Trophoblast cell (in vitro differentiated cells and primary cell): ENCODE measurements at regions not wholly inside any gene's neighbourhood (a gene's known extent, or its start where the extent isn't known, plus 50 kb on each side); places are given as distances from the start of the nearest gene placed in this dataset.
A peak's percentile ranks its signal among the peaks of the same experiment; 100 is the strongest.

Experiments used
- DNase-seq, 2 donors: peaks; one replicate each; pipeline ENCODE4 v3.0.0-alpha.2; 2016
- H2AFZ ChIP-seq: 2 replicates; pipeline ENCODE4 v1.6.1; 2013; ENCODE audit warnings: low read length, moderate library complexity, mild to moderate bottlenecking; ENCODE audit not compliant: insufficient read depth, poor library complexity
- H2AK5ac ChIP-seq: 2 replicates; pipeline ENCODE4 v1.6.1; 2013; ENCODE audit warnings: mild to moderate bottlenecking, low read length
- H2BK120ac ChIP-seq: 2 replicates; pipeline ENCODE4 v1.6.1; 2013; ENCODE audit warnings: low read length, mild to moderate bottlenecking, moderate library complexity; ENCODE audit not compliant: insufficient read depth, poor library complexity
- H2BK12ac ChIP-seq: 2 replicates; pipeline ENCODE4 v1.6.1; 2013; ENCODE audit warnings: mild to moderate bottlenecking, low read length, moderate library complexity
- H2BK5ac ChIP-seq: 2 replicates; pipeline ENCODE4 v1.6.1; 2013; ENCODE audit warnings: low read length, low read depth, moderate library complexity, mild to moderate bottlenecking; ENCODE audit not compliant: poor library complexity
- H3K14ac ChIP-seq: 2 replicates; pipeline ENCODE4 v1.6.1; 2013; ENCODE audit warnings: mild to moderate bottlenecking, low read length
- H3K18ac ChIP-seq: 2 replicates; pipeline ENCODE4 v1.6.1; 2013; ENCODE audit warnings: mild to moderate bottlenecking, low read length
- H3K23ac ChIP-seq: 2 replicates; pipeline ENCODE4 v1.6.1; 2013; ENCODE audit warnings: low read length
- H3K27ac ChIP-seq: 2 replicates; pipeline ENCODE4 v1.5.1; 2013; ENCODE audit warnings: low read depth, mild to moderate bottlenecking, inconsistent platforms, low read length, moderate library complexity
- H3K27me3 ChIP-seq: 2 replicates; pipeline ENCODE4 v1.6.1; 2013; ENCODE audit warnings: inconsistent platforms, mild to moderate bottlenecking, low read length, moderate library complexity; ENCODE audit not compliant: insufficient read depth
- H3K36me3 ChIP-seq, 2 experiments: 1 replicate in 1 of 2; 2 replicates in 1 of 2; pipeline ENCODE4 v1.6.1; 2013; ENCODE audit warnings: low read length in 2 of 2, mild to moderate bottlenecking in 2 of 2, moderate library complexity in 1 of 2; ENCODE audit not compliant: insufficient read depth in 2 of 2, control insufficient read depth in 1 of 2
- H3K4ac ChIP-seq: 2 replicates; pipeline ENCODE4 v1.6.1; 2013; ENCODE audit warnings: low read depth, mild to moderate bottlenecking, low read length, moderate library complexity
- H3K4me1 ChIP-seq, 2 experiments: 1 replicate in 1 of 2; 2 replicates in 1 of 2; pipeline ENCODE4 v1.6.1; 2013; ENCODE audit warnings: low read length in 2 of 2, mild to moderate bottlenecking in 2 of 2, moderate library complexity in 1 of 2; ENCODE audit not compliant: insufficient read depth in 2 of 2, control insufficient read depth in 1 of 2
- H3K4me2 ChIP-seq: 2 replicates; pipeline ENCODE4 v1.6.1; 2013; ENCODE audit warnings: inconsistent platforms, mild to moderate bottlenecking, low read length, moderate library complexity
- H3K4me3 ChIP-seq: 2 replicates; pipeline ENCODE4 v1.5.1; 2013; ENCODE audit warnings: mild to moderate bottlenecking, low read depth, low read length, inconsistent platforms
- H3K79me1 ChIP-seq: one replicate; pipeline ENCODE4 v1.6.1; 2013; ENCODE audit warnings: low read length
- H3K79me2 ChIP-seq: 2 replicates; pipeline ENCODE4 v1.6.1; 2013; ENCODE audit warnings: low read length, mild to moderate bottlenecking; ENCODE audit not compliant: control insufficient read depth, insufficient read depth, poor library complexity
- H3K9ac ChIP-seq: 2 replicates; pipeline ENCODE4 v1.6.1; 2013; ENCODE audit warnings: mild to moderate bottlenecking, low read length
- H3K9me3 ChIP-seq: 2 replicates; pipeline ENCODE4 v1.6.1; 2013; ENCODE audit warnings: low read depth, mild to moderate bottlenecking, control low read depth, inconsistent platforms, low read length; ENCODE audit not compliant: insufficient read depth
- H4K12ac ChIP-seq: 2 replicates; pipeline ENCODE4 v1.6.1; 2013; ENCODE audit warnings: low read depth, mild to moderate bottlenecking, low read length, moderate library complexity
- H4K8ac ChIP-seq: 2 replicates; pipeline ENCODE4 v1.6.1; 2013; ENCODE audit warnings: low read depth, mild to moderate bottlenecking, low read length, moderate library complexity
- H4K91ac ChIP-seq: one replicate; pipeline ENCODE4 v1.6.1; 2013; ENCODE audit warnings: low read depth, mild to moderate bottlenecking, low read length, moderate library complexity
- WGBS: extraction: QIAGEN DNeasy Blood & Tissue Kit; methylation state at CpG from one replicate; pipeline ENCODE4 v1.1.7; 2013; ENCODE audit warnings: missing lambda C conversion rate; ENCODE audit not compliant: insufficient read length, insufficient coverage; ENCODE audit errors: extremely low coverage; 5-methylcytosine and 5-hydroxymethylcytosine counted together

GRCh38 chr7:41237956-41238355, 464.9 kb downstream of the INHBA start:
- H3K9me3 ChIP-seq, result no peaks in the 10 kb centered on the region
- no peak overlapping the region for H2AFZ ChIP-seq
- no peak overlapping the region for H4K8ac ChIP-seq
- no peaks in the 10 kb centered on the region for H3K79me2 ChIP-seq
- no peak overlapping the region for H3K4me3 ChIP-seq
- no peak overlapping the region for H4K91ac ChIP-seq
- H3K36me3 ChIP-seq, result no peaks in the 10 kb centered on the region
- no peak overlapping the region for H4K12ac ChIP-seq
- H3K9ac ChIP-seq, result no peak overlapping the region
- no peak overlapping the region for H3K18ac ChIP-seq
- H3K23ac ChIP-seq, result no peak overlapping the region
- no peak overlapping the region for H3K4me2 ChIP-seq
- H3K14ac ChIP-seq, result no peak overlapping the region
- no CpG with 5 or more reads among the region's 4 CpGs for WGBS
- DNase-seq, result no peak
- no peak overlapping the region for H3K27ac ChIP-seq
- H3K79me1 ChIP-seq, result peaks cover 7% of the 10 kb centered on the region
- no peak overlapping the region for H2BK5ac ChIP-seq
- peaks cover 7 to 8% of the 10 kb centered on the region in 2 experiments for H3K4me1 ChIP-seq
- H3K27me3 ChIP-seq, result no peaks in the 10 kb centered on the region
- H3K4ac ChIP-seq, result no peak overlapping the region
- H2BK12ac ChIP-seq, result peak overlapping the region; percentile 82
- H2BK120ac ChIP-seq, result no peak overlapping the region
- H2AK5ac ChIP-seq, result no peak overlapping the region

GRCh38 chr7:41232086-41232485, 470.8 kb downstream of the INHBA start:
- WGBS, result no CpG with 5 or more reads among the region's 2 CpGs
- no peaks in the 10 kb centered on the region for H3K27me3 ChIP-seq

DNA sequence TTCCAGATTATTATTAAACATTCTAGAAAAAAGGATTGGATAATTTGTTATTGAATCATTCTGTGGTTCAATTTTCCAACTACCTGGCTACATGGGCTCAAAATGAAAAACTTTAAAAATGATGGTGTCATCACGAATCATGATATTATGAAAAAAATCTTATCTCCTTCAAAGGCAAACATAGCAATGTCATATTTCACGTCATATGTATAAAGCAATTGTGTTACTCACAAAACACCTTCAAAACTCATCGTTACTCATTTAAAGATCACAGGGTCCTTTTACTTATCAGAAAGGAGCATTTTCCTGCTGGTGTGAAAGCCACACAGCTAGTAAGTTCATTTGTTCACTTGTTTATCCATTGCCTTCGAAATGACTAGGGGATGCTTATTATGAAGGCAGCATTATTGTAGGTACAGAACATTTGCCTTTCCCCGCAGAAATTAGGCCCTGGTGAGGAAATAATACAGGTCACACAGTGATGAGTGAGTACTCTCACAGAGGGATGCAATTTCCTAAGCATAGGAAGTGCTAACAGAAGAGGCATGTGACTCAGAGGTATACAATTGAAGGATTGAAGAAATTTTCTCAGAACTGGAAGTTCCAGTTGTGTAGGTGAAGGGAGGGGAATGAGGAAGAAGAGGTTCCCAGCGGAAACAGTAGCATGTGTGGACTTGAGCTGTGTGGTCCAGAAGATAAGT, 478.7 kb downstream of the INHBA start:
- H3K23ac ChIP-seq, result no peak overlapping the region
- no peak overlapping the region for H4K12ac ChIP-seq
- H3K9ac ChIP-seq, result no peak overlapping the region
- no peaks in the 10 kb centered on the region for H3K79me2 ChIP-seq
- no peak overlapping the region for H3K18ac ChIP-seq
- no CpG with 5 or more reads among the region's 6 CpGs for WGBS
- peak; percentile 71 to 97 for DNase-seq
- H3K4ac ChIP-seq, result no peak overlapping the region
- no peak overlapping the region for H2BK12ac ChIP-seq
- peak overlapping the region; percentile 36 for H3K4me2 ChIP-seq
- no peaks in the 10 kb centered on the region for H3K9me3 ChIP-seq
- no peaks in the 10 kb centered on the region for H3K27me3 ChIP-seq
- no peaks in the 10 kb centered on the region for H3K36me3 ChIP-seq
- no peak overlapping the region for H3K14ac ChIP-seq
- no peak overlapping the region for H4K91ac ChIP-seq
- H2AK5ac ChIP-seq, result no peak overlapping the region
- H2BK5ac ChIP-seq, result no peak overlapping the region
- H3K4me1 ChIP-seq, result peaks cover 5 to 9% of the 10 kb centered on the region in 2 experiments
- H4K8ac ChIP-seq, result no peak overlapping the region
- H3K27ac ChIP-seq, result peak overlapping the region; percentile 63
- no peak overlapping the region for H3K4me3 ChIP-seq
- no peak overlapping the region for H2BK120ac ChIP-seq
- H2AFZ ChIP-seq, result no peak overlapping the region
- H3K79me1 ChIP-seq, result peaks cover 2% of the 10 kb centered on the region

More at GRCh38 chr7:41232086-41232485, 470.8 kb downstream of the INHBA start:
- Histone ChIP-seq H3K14ac (no peak overlapping the region), H3K4ac (no peak overlapping the region), H3K23ac (no peak overlapping the region), H4K91ac (no peak overlapping the region), H3K79me1 (no peaks in the 10 kb centered on the region), H3K9ac (no peak overlapping the region), H3K79me2 (no peaks in the 10 kb centered on the region), H3K4me2 (no peak overlapping the region), H2BK12ac (no peak overlapping the region), H3K27ac (no peak overlapping the region), H3K4me1 (no peaks in the 10 kb centered on the region), H3K36me3 (no peaks in the 10 kb centered on the region), H2BK120ac (peak overlapping the region; percentile 28), H3K18ac (no peak overlapping the region), H4K8ac (no peak overlapping the region), H2AFZ (no peak overlapping the region), H2BK5ac (no peak overlapping the region), H3K9me3 (peaks cover 2% of the 10 kb centered on the region), H2AK5ac (no peak overlapping the region), H4K12ac (no peak overlapping the region), H3K4me3 (no peak overlapping the region)
- no peak for DNase-seq

DNA sequence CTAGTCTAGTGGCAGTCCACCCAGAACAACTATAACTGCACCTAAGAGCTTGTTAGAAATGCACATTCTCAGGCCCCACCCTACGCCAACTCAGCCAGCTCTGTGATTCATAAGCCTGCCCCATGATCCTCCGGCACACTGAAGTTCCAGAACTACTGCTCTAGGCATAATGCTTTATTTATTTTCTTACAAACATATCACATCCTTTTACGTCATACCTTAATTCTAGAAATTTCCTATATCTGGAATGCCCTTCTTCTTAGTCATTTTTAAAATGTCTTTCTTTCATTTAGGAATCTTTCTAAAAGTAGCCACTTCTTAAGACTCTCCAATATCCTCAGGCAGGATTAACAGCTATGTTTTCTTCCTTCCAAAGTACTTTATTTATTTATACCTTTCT, 480.1 kb downstream of the INHBA start:
- no peak overlapping the region for H3K4ac ChIP-seq
- no peak overlapping the region for H3K23ac ChIP-seq
- H3K9ac ChIP-seq, result no peak overlapping the region
- H2BK120ac ChIP-seq, result no peak overlapping the region
- DNase-seq, result peak in 1 of 2 donors; percentile 28
- H3K79me2 ChIP-seq, result no peaks in the 10 kb centered on the region
- H4K91ac ChIP-seq, result no peak overlapping the region
- no peak overlapping the region for H4K12ac ChIP-seq
- H3K14ac ChIP-seq, result no peak overlapping the region
- 100% methylated on average over 1 of the region's 3 CpGs for WGBS
- no peak overlapping the region for H3K4me2 ChIP-seq
- H3K4me3 ChIP-seq, result no peak overlapping the region
- peaks cover 2% of the 10 kb centered on the region for H3K79me1 ChIP-seq
- no peak overlapping the region for H2BK12ac ChIP-seq
- no peaks in the 10 kb centered on the region for H3K36me3 ChIP-seq
- no peak overlapping the region for H2AK5ac ChIP-seq
- H3K4me1 ChIP-seq, result peaks cover 5 to 9% of the 10 kb centered on the region in 2 experiments
- no peaks in the 10 kb centered on the region for H3K9me3 ChIP-seq
- no peak overlapping the region for H2AFZ ChIP-seq
- no peak overlapping the region for H2BK5ac ChIP-seq
- H3K27me3 ChIP-seq, result no peaks in the 10 kb centered on the region
- H4K8ac ChIP-seq, result no peak overlapping the region
- H3K27ac ChIP-seq, result no peak overlapping the region
- no peak overlapping the region for H3K18ac ChIP-seq
